ENCODE measurements at regions not wholly inside any gene's neighbourhood (a gene's known extent, or its start where the extent isn't known, plus 50 kb on each side); places are given as distances from the start of the nearest gene placed in this dataset.

- TF ChIP-seq CTCF (IDR thresholded peaks at IDR 0.05) (no peak), POLR2A (IDR thresholded peaks at IDR 0.05) (no peak)
- no peaks in the 10 kb centered on the region for H3K27me3 ChIP-seq
- H3K4me1 ChIP-seq, result no peaks in the 10 kb centered on the region
- DNase-seq, result no peak
- intact Hi-C loops (cut with DNase I), result no loop called here
- no peaks in the 10 kb centered on the region for H3K36me3 ChIP-seq
- no peak overlapping the region for H3K27ac ChIP-seq
- H3K4me3 ChIP-seq, result no peak overlapping the region
- H3K9me3 ChIP-seq, result no peaks in the 10 kb centered on the region
These were observed 390.1 kb downstream of the TDRD3 start for GRCh38 chr13:60787083-60787482.

- Histone ChIP-seq H3K4me1 (no peaks in the 10 kb centered on the region), H3K36me3 (no peaks in the 10 kb centered on the region), H3K27me3 (no peaks in the 10 kb centered on the region), H3K4me3 (no peak overlapping the region), H3K27ac (no peak overlapping the region), H3K9me3 (no peaks in the 10 kb centered on the region)
- no peak for TF ChIP-seq POLR2A (IDR thresholded peaks at IDR 0.05)
- no peak for TF ChIP-seq CTCF (IDR thresholded peaks at IDR 0.05)
- no peak for DNase-seq
- intact Hi-C loops (cut with DNase I), result no loop called here
These were observed 375.7 kb downstream of the TDRD3 start for GRCh38 chr13:60772726-60773125.

GRCh38 chr13:60765700-60766411, 368.8 kb downstream of the TDRD3 start:
- H3K9me3 ChIP-seq, result no peaks in the 10 kb centered on the region
- WGBS, 2 donors, result 43 to 47% methylated on average over 5 of the region's 5 CpGs
- intact Hi-C loops (cut with DNase I), result no loop called here
- H3K4me1 ChIP-seq, result no peaks in the 10 kb centered on the region
- TF ChIP-seq POLR2A (IDR thresholded peaks at IDR 0.05) (no peak), CTCF (IDR thresholded peaks at IDR 0.05) (no peak)
- DNase-seq, result no peak
- no peak overlapping the region for H3K4me3 ChIP-seq
- no peaks in the 10 kb centered on the region for H3K36me3 ChIP-seq
- H3K27me3 ChIP-seq, result no peaks in the 10 kb centered on the region
- H3K27ac ChIP-seq, result no peak overlapping the region

- TF ChIP-seq POLR2A (IDR thresholded peaks at IDR 0.05) (no peak), CTCF (IDR thresholded peaks at IDR 0.05) (no peak)
- no peak overlapping the region for H3K27ac ChIP-seq
- no peaks in the 10 kb centered on the region for H3K36me3 ChIP-seq
- H3K4me3 ChIP-seq, result no peak overlapping the region
- H3K9me3 ChIP-seq, result no peaks in the 10 kb centered on the region
- no peak for DNase-seq
- H3K27me3 ChIP-seq, result no peaks in the 10 kb centered on the region
- H3K4me1 ChIP-seq, result peaks cover 0 to 12% (median 0%) of the 10 kb centered on the region in 3 donors
- WGBS, 2 donors, result 16 to 27% methylated on average over 9 of the region's 9 CpGs
- intact Hi-C loops (cut with DNase I), result no loop called here
These were observed 362.5 kb downstream of the TDRD3 start for GRCh38 chr13:60759499-60759898.

GRCh38 chr13:60758637-60759036, 361.6 kb downstream of the TDRD3 start:
- Histone ChIP-seq H3K4me1 (peaks cover 0 to 12% (median 0%) of the 10 kb centered on the region in 3 donors), H3K27ac (no peak overlapping the region), H3K36me3 (no peaks in the 10 kb centered on the region), H3K4me3 (no peak overlapping the region), H3K9me3 (no peaks in the 10 kb centered on the region), H3K27me3 (no peaks in the 10 kb centered on the region)
- intact Hi-C loops (cut with DNase I), result no loop called here
- 13 to 50% methylated on average over 1 of the region's 1 CpG for WGBS, 2 donors
- no peak for DNase-seq
- no peak for TF ChIP-seq POLR2A (IDR thresholded peaks at IDR 0.05)
- no peak for TF ChIP-seq CTCF (IDR thresholded peaks at IDR 0.05)

All from esophagus squamous epithelium (tissue), 5 donors.